Keratinocyte (primary cell): ENCODE measurements at regions not wholly inside any gene's neighbourhood (a gene's known extent, or its start where the extent isn't known, plus 50 kb on each side); places are given as distances from the start of the nearest gene placed in this dataset.

Experiments
- EZH2 ChIP-seq: IDR thresholded peaks from one replicate; pipeline ENCODE4 v1.6.1; 2012; ENCODE audit warnings: inconsistent platforms, mild to moderate bottlenecking, low read length, moderate library complexity
- TF ChIP-seq, protein P1 (sequence below), 3 experiments: IDR thresholded peaks in 1 of 3; conservative IDR thresholded peaks in 1 of 3; optimal IDR thresholded peaks in 1 of 3; 2 replicates in 2 of 3; 3 replicates in 1 of 3; pipeline versions ENCODE3 to v1.5.1; 2011; ENCODE audit warnings: low read length in 3 of 3, mild to moderate bottlenecking in 3 of 3, moderate library complexity in 2 of 3, control low read depth in 1 of 3, inconsistent platforms in 1 of 3; ENCODE audit not compliant: insufficient read depth in 2 of 3; ENCODE audit errors: extremely low read depth in 1 of 3

DNA sequence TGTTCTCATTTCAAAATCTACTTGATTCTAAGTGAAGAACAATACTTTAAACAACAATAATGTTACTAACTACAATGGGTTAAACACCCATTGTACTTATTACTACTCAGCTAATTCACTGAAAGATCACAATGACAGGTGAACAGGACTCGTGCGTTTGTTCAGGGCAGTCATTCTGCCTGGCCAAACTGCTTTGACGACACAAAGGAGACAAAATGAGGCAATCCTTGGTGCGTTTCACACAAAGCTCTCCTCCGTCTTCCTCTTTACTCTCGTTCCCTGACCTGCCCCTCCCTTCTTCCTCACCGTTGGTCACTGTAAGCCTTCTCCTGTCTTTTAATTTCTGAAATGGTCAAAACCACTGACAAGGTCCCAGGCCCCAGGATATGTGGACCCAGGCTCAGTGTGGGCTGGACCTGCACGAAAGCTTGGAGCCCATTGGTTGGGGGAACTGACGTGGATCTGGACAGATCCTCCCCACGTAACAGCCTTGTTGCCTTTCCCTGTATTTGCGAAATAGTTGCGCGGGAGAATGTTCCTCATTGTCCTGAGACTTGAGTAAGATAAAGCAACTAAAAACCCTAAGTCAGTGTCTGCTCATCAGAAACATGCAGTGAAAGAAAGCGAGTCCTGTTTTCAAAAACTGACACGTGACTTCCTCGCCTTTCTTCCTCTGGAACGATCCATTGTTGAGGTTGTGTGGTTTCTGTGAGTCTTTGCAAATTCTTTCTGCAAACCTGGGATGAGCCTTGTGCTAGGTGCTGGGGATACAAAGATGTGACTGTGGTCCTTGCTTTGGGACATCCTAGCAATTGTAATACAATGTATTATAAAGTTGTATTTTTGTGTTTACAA is 147.1 kb upstream of the RGMA start:
- TF ChIP-seq, protein P1, sequence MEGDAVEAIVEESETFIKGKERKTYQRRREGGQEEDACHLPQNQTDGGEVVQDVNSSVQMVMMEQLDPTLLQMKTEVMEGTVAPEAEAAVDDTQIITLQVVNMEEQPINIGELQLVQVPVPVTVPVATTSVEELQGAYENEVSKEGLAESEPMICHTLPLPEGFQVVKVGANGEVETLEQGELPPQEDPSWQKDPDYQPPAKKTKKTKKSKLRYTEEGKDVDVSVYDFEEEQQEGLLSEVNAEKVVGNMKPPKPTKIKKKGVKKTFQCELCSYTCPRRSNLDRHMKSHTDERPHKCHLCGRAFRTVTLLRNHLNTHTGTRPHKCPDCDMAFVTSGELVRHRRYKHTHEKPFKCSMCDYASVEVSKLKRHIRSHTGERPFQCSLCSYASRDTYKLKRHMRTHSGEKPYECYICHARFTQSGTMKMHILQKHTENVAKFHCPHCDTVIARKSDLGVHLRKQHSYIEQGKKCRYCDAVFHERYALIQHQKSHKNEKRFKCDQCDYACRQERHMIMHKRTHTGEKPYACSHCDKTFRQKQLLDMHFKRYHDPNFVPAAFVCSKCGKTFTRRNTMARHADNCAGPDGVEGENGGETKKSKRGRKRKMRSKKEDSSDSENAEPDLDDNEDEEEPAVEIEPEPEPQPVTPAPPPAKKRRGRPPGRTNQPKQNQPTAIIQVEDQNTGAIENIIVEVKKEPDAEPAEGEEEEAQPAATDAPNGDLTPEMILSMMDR (optimal IDR thresholded peaks at IDR 0.05 in 1 of 3, IDR thresholded peaks at IDR 0.05 in 1 of 3, conservative IDR thresholded peaks at IDR 0.05 in 1 of 3; ENCODE audit: extremely low read depth in 1 of 3, insufficient read depth in 2 of 3, low read length in 3 of 3), result no peak
- no peak for TF ChIP-seq EZH2
